Neural progenitor cell (in vitro differentiated cells): ENCODE measurements at regions not wholly inside any gene's neighbourhood (a gene's known extent, or its start where the extent isn't known, plus 50 kb on each side); places are given as distances from the start of the nearest gene placed in this dataset.

Experiments used
- DNase-seq: peaks from one replicate; pipeline ENCODE4 v3.0.0-alpha.2; 2016; ENCODE audit warnings: low spot score
- H2AFZ ChIP-seq: fragments of 200-600 bp; sonication (generic); replicated peaks from 2 replicates; pipeline ENCODE4 v1.6.1; 2016; ENCODE audit warnings: antibody characterized with exemption
- H3F3A ChIP-seq: fragments of 200-600 bp; sonication (generic); 2 replicates; pipeline ENCODE4 v1.6.1; 2016; ENCODE audit warnings: antibody characterized with exemption, low read depth
- H3K27ac ChIP-seq: fragments of 200-600 bp; sonication (generic); 2 replicates; pipeline ENCODE4 v1.5.1; 2016; ENCODE audit warnings: mild to moderate bottlenecking
- H3K27me3 ChIP-seq: fragments of 200-600 bp; sonication (generic); 2 replicates; pipeline ENCODE4 v1.6.1; 2016; ENCODE audit warnings: mild to moderate bottlenecking, moderate library complexity
- H3K36me3 ChIP-seq: fragments of 200-600 bp; sonication (generic); 2 replicates; pipeline ENCODE4 v1.5.1; 2016
- H3K4me1 ChIP-seq: fragments of 200-600 bp; sonication (generic); 2 replicates; pipeline ENCODE4 v1.6.1; 2016; ENCODE audit warnings: mixed run types
- H3K4me2 ChIP-seq: fragments of 200-600 bp; sonication (generic); 2 replicates; pipeline ENCODE4 v1.6.1; 2016
- H3K4me3 ChIP-seq: fragments of 200-600 bp; sonication (generic); 2 replicates; pipeline ENCODE4 v1.5.1; 2016
- H3K79me2 ChIP-seq: fragments of 200-600 bp; sonication (generic); 2 replicates; pipeline ENCODE4 v1.6.1; 2016; ENCODE audit warnings: low read depth
- H3K9ac ChIP-seq: fragments of 200-600 bp; sonication (generic); 2 replicates; pipeline ENCODE4 v1.6.1; 2016
- H3K9me3 ChIP-seq: fragments of 200-600 bp; sonication (generic); 2 replicates; pipeline ENCODE4 v1.5.1; 2016; ENCODE audit warnings: low read depth
- H4K20me1 ChIP-seq: fragments of 200-600 bp; sonication (generic); 2 replicates; pipeline ENCODE4 v1.6.1; 2016; ENCODE audit warnings: low read depth
- H3K27ac Mint-ChIP-seq: 3 replicates; pipeline ENCODE4 v1.8.0; 2021; ENCODE audit warnings: mixed read lengths
- H3K27me3 Mint-ChIP-seq: 2 replicates; pipeline ENCODE4 v1.8.0; 2022; ENCODE audit warnings: low read depth, mild to moderate bottlenecking, inconsistent platforms, moderate library complexity, mixed read lengths; ENCODE audit not compliant: insufficient read depth
- H3K36me3 Mint-ChIP-seq: 3 replicates; pipeline ENCODE4 v1.8.0; 2021; ENCODE audit warnings: mixed read lengths
- H3K4me1 Mint-ChIP-seq: 3 replicates; pipeline ENCODE4 v1.8.0; 2021; ENCODE audit warnings: mixed read lengths
- H3K4me3 Mint-ChIP-seq: 3 replicates; pipeline ENCODE4 v1.8.0; 2021; ENCODE audit warnings: mild to moderate bottlenecking, moderate library complexity, mixed read lengths
- H3K9me3 Mint-ChIP-seq: 3 replicates; pipeline ENCODE4 v1.8.0; 2020; ENCODE audit warnings: mixed read lengths
- CTCF ChIP-seq: fragments of 200-600 bp; sonication (generic); IDR thresholded peaks from 2 replicates; pipeline ENCODE4 v1.5.1; 2017; ENCODE audit warnings: antibody characterized with exemption, mild to moderate bottlenecking
- EZH2 ChIP-seq: fragments of 200-600 bp; sonication (generic); IDR thresholded peaks from 2 replicates; pipeline ENCODE4 v1.6.1; 2017; ENCODE audit warnings: antibody characterized with exemption, mild to moderate bottlenecking, moderate library complexity
- EZH2phosphoT487 ChIP-seq: fragments of 200-600 bp; sonication (generic); IDR thresholded peaks from 2 replicates; pipeline ENCODE4 v1.6.1; 2017; ENCODE audit warnings: antibody characterized with exemption

DNA sequence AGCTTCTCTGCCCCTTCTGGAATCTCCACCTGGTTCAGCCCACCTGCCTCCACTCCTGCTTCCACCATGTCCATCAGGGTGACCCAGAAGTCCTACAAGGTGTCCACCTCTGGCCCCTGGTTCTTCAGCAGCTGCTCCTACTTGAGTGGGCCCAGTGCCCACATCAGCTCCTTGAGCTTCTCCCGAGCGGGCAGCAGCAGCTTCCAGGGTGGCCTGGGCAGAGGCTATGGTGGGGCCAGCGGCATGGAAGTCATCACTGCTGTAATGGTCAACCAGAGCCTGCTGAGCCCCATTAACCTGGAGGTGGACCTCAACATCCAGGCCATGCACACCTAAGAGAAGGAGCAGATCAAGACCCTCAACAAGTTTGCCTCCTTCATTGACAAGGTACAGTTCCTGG, 74.4 kb upstream of the ZXDA start:
- Mint-ChIP-seq H3K9me3 (peaks cover 37% of the 10 kb centered on the region), H3K4me3 (no peak overlapping the region), H3K36me3 (no peaks in the 10 kb centered on the region), H3K27me3 (peaks cover 2% of the 10 kb centered on the region), H3K27ac (no peak overlapping the region), H3K4me1 (no peaks in the 10 kb centered on the region)
- Histone ChIP-seq H3K27ac (no peak overlapping the region), H3K27me3 (no peaks in the 10 kb centered on the region), H3K36me3 (no peaks in the 10 kb centered on the region), H3K9ac (no peak overlapping the region), H3K79me2 (no peaks in the 10 kb centered on the region), H2AFZ (no peak overlapping the region), H3K4me3 (no peak overlapping the region), H3K4me2 (no peak overlapping the region), H3K4me1 (no peaks in the 10 kb centered on the region), H4K20me1 (no peaks in the 10 kb centered on the region), H3F3A (no peaks in the 10 kb centered on the region), H3K9me3 (peaks cover 19% of the 10 kb centered on the region)
- no peak for TF ChIP-seq EZH2phosphoT487
- DNase-seq: no peak

GRCh38 chrX:57977992-57978391, 67.7 kb upstream of the ZXDA start:
- H3K4me3 ChIP-seq: no peak overlapping the region
- no peaks in the 10 kb centered on the region for H3K4me1 ChIP-seq
- Mint-ChIP-seq H3K4me1 (no peaks in the 10 kb centered on the region), H3K27ac (no peak overlapping the region), H3K27me3 (peaks cover 2% of the 10 kb centered on the region), H3K36me3 (no peaks in the 10 kb centered on the region), H3K9me3 (peaks cover 30% of the 10 kb centered on the region), H3K4me3 (no peak overlapping the region)
- no peak overlapping the region for H3K9ac ChIP-seq
- no peaks in the 10 kb centered on the region for H3K79me2 ChIP-seq
- no peaks in the 10 kb centered on the region for H3K27me3 ChIP-seq
- no peak for DNase-seq
- H3F3A ChIP-seq: no peaks in the 10 kb centered on the region
- no peaks in the 10 kb centered on the region for H4K20me1 ChIP-seq
- no peaks in the 10 kb centered on the region for H3K36me3 ChIP-seq
- H3K9me3 ChIP-seq: peaks cover 36% of the 10 kb centered on the region
- no peak overlapping the region for H3K4me2 ChIP-seq
- no peak overlapping the region for H3K27ac ChIP-seq
- TF ChIP-seq EZH2: no peak
- TF ChIP-seq CTCF: no peak
- TF ChIP-seq EZH2phosphoT487: no peak
- no peak overlapping the region for H2AFZ ChIP-seq

GRCh38 chrX:57964975-57965374, 54.7 kb upstream of the ZXDA start:
- H3K9me3 ChIP-seq: peaks cover 49% of the 10 kb centered on the region

More at GRCh38 chrX:57964975-57965374, 54.7 kb upstream of the ZXDA start:
- Mint-ChIP-seq H3K9me3 (peaks cover 30% of the 10 kb centered on the region), H3K36me3 (no peaks in the 10 kb centered on the region), H3K4me1 (no peaks in the 10 kb centered on the region), H3K27ac (no peak overlapping the region), H3K27me3 (peaks cover 2% of the 10 kb centered on the region), H3K4me3 (no peak overlapping the region)
- H3K4me2 ChIP-seq: no peak overlapping the region
- H3K36me3 ChIP-seq: no peaks in the 10 kb centered on the region
- H3K4me1 ChIP-seq: no peaks in the 10 kb centered on the region
- no peak overlapping the region for H3K27ac ChIP-seq
- H3K9ac ChIP-seq: no peak overlapping the region
- no peaks in the 10 kb centered on the region for H3F3A ChIP-seq
- no peak overlapping the region for H3K4me3 ChIP-seq
- TF ChIP-seq EZH2phosphoT487: no peak
- no peak for TF ChIP-seq CTCF
- TF ChIP-seq EZH2: no peak
- H3K27me3 ChIP-seq: no peaks in the 10 kb centered on the region
- no peaks in the 10 kb centered on the region for H4K20me1 ChIP-seq
- H3K79me2 ChIP-seq: no peaks in the 10 kb centered on the region
- no peak overlapping the region for H2AFZ ChIP-seq
- DNase-seq: no peak
